Neural cell (in vitro differentiated cells): ENCODE measurements at regions not wholly inside any gene's neighbourhood (a gene's known extent, or its start where the extent isn't known, plus 50 kb on each side); places are given as distances from the start of the nearest gene placed in this dataset.

ENCODE experiments used
- H2AFZ ChIP-seq: fragments of 200-600, 300-800 bp; sonication (generic), shearing (Covaris generic); 2 replicates; pipeline ENCODE4 v1.6.0; 2014; ENCODE audit warnings: low read depth, mild to moderate bottlenecking, antibody characterized with exemption, low read length, moderate library complexity
- H3F3A ChIP-seq: fragments of 200-600 bp; shearing (Covaris generic); 2 replicates; pipeline ENCODE4 v1.6.1; 2016; ENCODE audit warnings: mild to moderate bottlenecking, moderate library complexity, mixed read lengths, antibody characterized with exemption, low read length; ENCODE audit not compliant: insufficient read depth, poor library complexity, severe bottlenecking
- H3K27ac ChIP-seq: fragments of 200-600, 300-800 bp; sonication (generic), shearing (Covaris generic); 2 replicates; pipeline ENCODE4 v1.5.1; 2014; ENCODE audit warnings: mild to moderate bottlenecking, low read length, moderate library complexity
- H3K27me3 ChIP-seq: fragments of 300-800, 200-600 bp; sonication (generic), shearing (Covaris generic); 2 replicates; pipeline ENCODE4 v1.6.0; 2014; ENCODE audit warnings: mild to moderate bottlenecking, low read depth, low read length, moderate library complexity; ENCODE audit not compliant: insufficient read depth
- H3K36me3 ChIP-seq: fragments of 300-800, 200-600 bp; sonication (generic), shearing (Covaris generic); 2 replicates; pipeline ENCODE4 v1.5.1; 2014; ENCODE audit warnings: mild to moderate bottlenecking, antibody characterized with exemption, low read length, moderate library complexity; ENCODE audit not compliant: insufficient read depth
- H3K4me2 ChIP-seq: fragments of 300-800, 200-600 bp; sonication (generic), shearing (Covaris generic); 2 replicates; pipeline ENCODE4 v1.6.0; 2014; ENCODE audit warnings: mild to moderate bottlenecking, low read length
- H3K4me3 ChIP-seq: fragments of 300-800, 200-600 bp; sonication (generic), shearing (Covaris generic); 2 replicates; pipeline ENCODE4 v1.5.1; 2014; ENCODE audit warnings: mild to moderate bottlenecking, low read length, moderate library complexity
- H3K79me2 ChIP-seq: fragments of 200-600 bp; shearing (Covaris generic); replicated peaks from 2 replicates; pipeline ENCODE4 v1.6.0; 2014; ENCODE audit warnings: mild to moderate bottlenecking, low read length, moderate library complexity; ENCODE audit not compliant: insufficient read depth
- H3K9ac ChIP-seq: fragments of 300-800, 200-600 bp; sonication (generic), shearing (Covaris generic); 2 replicates; pipeline ENCODE4 v1.6.1; 2016; ENCODE audit warnings: mild to moderate bottlenecking, low read length, mixed read lengths
- H3K9me2 ChIP-seq: fragments of 200-600 bp; shearing (Covaris generic); 2 replicates; pipeline ENCODE4 v1.6.1; 2016; ENCODE audit warnings: mild to moderate bottlenecking, low read length, mixed read lengths; ENCODE audit not compliant: insufficient read depth
- H3K9me3 ChIP-seq: fragments of 200-600, 300-800 bp; sonication (generic), shearing (Covaris generic); 2 replicates; pipeline ENCODE4 v1.6.1; 2016; ENCODE audit warnings: mild to moderate bottlenecking, mixed run types, low read length, moderate library complexity, mixed read lengths
- H4K20me1 ChIP-seq: fragments of 200-600 bp; shearing (Covaris generic); 2 replicates; pipeline ENCODE4 v1.6.1; 2016; ENCODE audit warnings: mild to moderate bottlenecking, mixed run types; ENCODE audit not compliant: insufficient read depth
- CTCF ChIP-seq: fragments of 450-650 bp; IDR thresholded peaks from 2 replicates; pipeline ENCODE4 v1.5.1; 2014; ENCODE audit warnings: antibody characterized with exemption, mild to moderate bottlenecking, moderate library complexity; ENCODE audit not compliant: poor library complexity, severe bottlenecking
- EP300 ChIP-seq: fragments of 450-650 bp; conservative IDR thresholded peaks from 2 replicates; pipeline ENCODE4 v1.6.1; 2014; ENCODE audit warnings: antibody characterized with exemption, mild to moderate bottlenecking, moderate library complexity; ENCODE audit not compliant: poor library complexity, severe bottlenecking
- EZH2 ChIP-seq: fragments of 200-600, 300-800 bp; shearing (Covaris generic), sonication (generic); IDR thresholded peaks from 2 replicates; pipeline ENCODE4 v1.6.1; 2014; ENCODE audit warnings: antibody characterized with exemption, low read length, borderline replicate concordance, mild to moderate bottlenecking; ENCODE audit not compliant: insufficient read depth, poor library complexity, severe bottlenecking
- MXI1 ChIP-seq: fragments of 450-650 bp; conservative IDR thresholded peaks from 2 replicates; pipeline ENCODE4 v1.6.1; 2014; ENCODE audit warnings: antibody characterized with exemption, mild to moderate bottlenecking; ENCODE audit not compliant: poor library complexity, severe bottlenecking
- POLR2AphosphoS5 ChIP-seq: IDR thresholded peaks from 2 replicates; pipeline ENCODE4 v1.6.1; 2012
- RAD21 ChIP-seq: fragments of 450-650 bp; conservative IDR thresholded peaks from 2 replicates; pipeline ENCODE4 v1.6.1; 2014; ENCODE audit warnings: antibody characterized with exemption, mild to moderate bottlenecking, moderate library complexity
- SMC3 ChIP-seq: fragments of 450-650 bp; conservative IDR thresholded peaks from 2 replicates; pipeline ENCODE4 v1.6.1; 2014; ENCODE audit warnings: antibody characterized with exemption, mild to moderate bottlenecking, moderate library complexity; ENCODE audit not compliant: poor library complexity
- TAF1 ChIP-seq: IDR thresholded peaks from 2 replicates; pipeline ENCODE4 v1.6.1; 2012; ENCODE audit warnings: low read depth
- TF ChIP-seq, protein P1 (sequence below): IDR thresholded peaks from 2 replicates; pipeline ENCODE4 v1.6.1; 2012; ENCODE audit warnings: borderline replicate concordance

DNA sequence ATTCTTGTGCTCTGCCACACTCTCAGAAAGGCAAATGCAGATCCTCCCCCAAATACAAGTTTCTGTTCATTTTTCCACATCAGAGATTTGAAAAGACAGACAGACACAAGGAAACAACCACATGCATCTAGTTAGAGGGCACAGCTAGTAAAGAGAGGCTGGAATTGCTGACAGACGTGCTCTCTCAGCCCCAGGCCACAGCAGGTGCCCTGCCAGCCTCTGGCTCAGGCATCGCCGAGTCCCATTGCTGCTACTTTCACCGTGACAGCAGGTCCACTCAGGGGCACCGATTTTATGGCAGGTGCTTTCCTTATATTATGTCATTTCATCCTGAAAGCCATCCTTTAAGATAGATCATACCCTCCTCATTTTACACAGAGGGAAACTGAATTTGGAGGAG is 507.5 kb downstream of the EIPR1 start:
- Histone ChIP-seq H3K27me3 (no peaks in the 10 kb centered on the region), H3K4me2 (no peak overlapping the region), H3K79me2 (no peaks in the 10 kb centered on the region), H3K9me2 (no peaks in the 10 kb centered on the region), H4K20me1 (no peaks in the 10 kb centered on the region), H3K9me3 (no peaks in the 10 kb centered on the region), H3K27ac (peak overlapping the region; percentile 32), H2AFZ (peak overlapping the region; percentile 3), H3K9ac (peak overlapping the region; percentile 7), H3F3A (no peaks in the 10 kb centered on the region), H3K4me3 (no peak overlapping the region), H3K36me3 (no peaks in the 10 kb centered on the region)
- no peak for TF ChIP-seq MXI1
- TF ChIP-seq POLR2AphosphoS5: no peak
- TF ChIP-seq SMC3: no peak
- TF ChIP-seq EP300: no peak
- TF ChIP-seq RAD21: no peak
- TF ChIP-seq CTCF: no peak
- no peak for TF ChIP-seq EZH2
- no peak for TF ChIP-seq TAF1
- TF ChIP-seq, protein P1, sequence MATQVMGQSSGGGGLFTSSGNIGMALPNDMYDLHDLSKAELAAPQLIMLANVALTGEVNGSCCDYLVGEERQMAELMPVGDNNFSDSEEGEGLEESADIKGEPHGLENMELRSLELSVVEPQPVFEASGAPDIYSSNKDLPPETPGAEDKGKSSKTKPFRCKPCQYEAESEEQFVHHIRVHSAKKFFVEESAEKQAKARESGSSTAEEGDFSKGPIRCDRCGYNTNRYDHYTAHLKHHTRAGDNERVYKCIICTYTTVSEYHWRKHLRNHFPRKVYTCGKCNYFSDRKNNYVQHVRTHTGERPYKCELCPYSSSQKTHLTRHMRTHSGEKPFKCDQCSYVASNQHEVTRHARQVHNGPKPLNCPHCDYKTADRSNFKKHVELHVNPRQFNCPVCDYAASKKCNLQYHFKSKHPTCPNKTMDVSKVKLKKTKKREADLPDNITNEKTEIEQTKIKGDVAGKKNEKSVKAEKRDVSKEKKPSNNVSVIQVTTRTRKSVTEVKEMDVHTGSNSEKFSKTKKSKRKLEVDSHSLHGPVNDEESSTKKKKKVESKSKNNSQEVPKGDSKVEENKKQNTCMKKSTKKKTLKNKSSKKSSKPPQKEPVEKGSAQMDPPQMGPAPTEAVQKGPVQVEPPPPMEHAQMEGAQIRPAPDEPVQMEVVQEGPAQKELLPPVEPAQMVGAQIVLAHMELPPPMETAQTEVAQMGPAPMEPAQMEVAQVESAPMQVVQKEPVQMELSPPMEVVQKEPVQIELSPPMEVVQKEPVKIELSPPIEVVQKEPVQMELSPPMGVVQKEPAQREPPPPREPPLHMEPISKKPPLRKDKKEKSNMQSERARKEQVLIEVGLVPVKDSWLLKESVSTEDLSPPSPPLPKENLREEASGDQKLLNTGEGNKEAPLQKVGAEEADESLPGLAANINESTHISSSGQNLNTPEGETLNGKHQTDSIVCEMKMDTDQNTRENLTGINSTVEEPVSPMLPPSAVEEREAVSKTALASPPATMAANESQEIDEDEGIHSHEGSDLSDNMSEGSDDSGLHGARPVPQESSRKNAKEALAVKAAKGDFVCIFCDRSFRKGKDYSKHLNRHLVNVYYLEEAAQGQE: no peak

DNA sequence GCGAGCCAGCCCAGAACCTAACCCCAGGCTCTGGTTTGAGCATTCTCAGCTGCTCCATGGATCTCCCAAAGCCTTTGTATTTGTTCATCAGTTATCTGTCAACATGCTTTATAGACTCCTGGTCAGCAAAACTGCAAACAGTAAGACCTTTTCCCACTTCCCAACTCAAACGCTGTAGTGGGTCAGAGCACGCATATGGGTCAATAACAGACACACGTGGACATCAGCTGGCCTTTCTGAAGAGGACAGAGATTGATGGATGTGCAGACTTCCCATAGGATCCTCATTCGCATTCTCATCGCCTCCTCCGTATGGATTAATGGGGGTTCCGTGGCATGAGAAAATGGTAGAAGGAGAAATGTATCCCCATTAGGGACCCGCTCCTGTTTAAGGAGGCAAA is 508.1 kb downstream of the EIPR1 start:
- Histone ChIP-seq H3K79me2 (no peaks in the 10 kb centered on the region), H3K4me2 (no peak overlapping the region), H3K27ac (peak overlapping the region; percentile 32), H3K9me2 (no peaks in the 10 kb centered on the region), H4K20me1 (no peaks in the 10 kb centered on the region), H3K9me3 (no peaks in the 10 kb centered on the region), H2AFZ (no peak overlapping the region), H3K9ac (no peak overlapping the region), H3F3A (no peaks in the 10 kb centered on the region), H3K27me3 (no peaks in the 10 kb centered on the region), H3K36me3 (no peaks in the 10 kb centered on the region), H3K4me3 (no peak overlapping the region)
- TF ChIP-seq SMC3 (no peak), MXI1 (no peak), RAD21 (no peak), POLR2AphosphoS5 (no peak), CTCF (no peak), EP300 (no peak), EZH2 (no peak), TAF1 (no peak)
- TF ChIP-seq, protein P1: no peak
